ENCODE measurements at regions not wholly inside any gene's neighbourhood (a gene's known extent, or its start where the extent isn't known, plus 50 kb on each side); places are given as distances from the start of the nearest gene placed in this dataset.

- Histone ChIP-seq H3K36me3 (replicated peaks; ENCODE audit: insufficient read depth, low read depth) (no peaks in the 10 kb centered on the region), H3K79me2 (no peaks in the 10 kb centered on the region), H3K4me2 (no peak overlapping the region), H3K9me3 (ENCODE audit: low read depth) (no peaks in the 10 kb centered on the region), H4K20me1 (ENCODE audit: insufficient read depth, poor library complexity, severe bottlenecking) (no peaks in the 10 kb centered on the region), H3K27me3 (no peaks in the 10 kb centered on the region), H3K4me3 (no peak overlapping the region), H3K9me2 (replicated peaks; ENCODE audit: insufficient read depth) (no peaks in the 10 kb centered on the region), H3K27ac (no peak overlapping the region), H3K4me1 (ENCODE audit: insufficient read depth) (no peaks in the 10 kb centered on the region), H2AFZ (no peak overlapping the region)
- WGBS (ENCODE audit: low lambda C conversion rate, missing lambda C conversion rate), result 72% methylated on average over 7 of the region's 7 CpGs
- TF ChIP-seq, protein P1, sequence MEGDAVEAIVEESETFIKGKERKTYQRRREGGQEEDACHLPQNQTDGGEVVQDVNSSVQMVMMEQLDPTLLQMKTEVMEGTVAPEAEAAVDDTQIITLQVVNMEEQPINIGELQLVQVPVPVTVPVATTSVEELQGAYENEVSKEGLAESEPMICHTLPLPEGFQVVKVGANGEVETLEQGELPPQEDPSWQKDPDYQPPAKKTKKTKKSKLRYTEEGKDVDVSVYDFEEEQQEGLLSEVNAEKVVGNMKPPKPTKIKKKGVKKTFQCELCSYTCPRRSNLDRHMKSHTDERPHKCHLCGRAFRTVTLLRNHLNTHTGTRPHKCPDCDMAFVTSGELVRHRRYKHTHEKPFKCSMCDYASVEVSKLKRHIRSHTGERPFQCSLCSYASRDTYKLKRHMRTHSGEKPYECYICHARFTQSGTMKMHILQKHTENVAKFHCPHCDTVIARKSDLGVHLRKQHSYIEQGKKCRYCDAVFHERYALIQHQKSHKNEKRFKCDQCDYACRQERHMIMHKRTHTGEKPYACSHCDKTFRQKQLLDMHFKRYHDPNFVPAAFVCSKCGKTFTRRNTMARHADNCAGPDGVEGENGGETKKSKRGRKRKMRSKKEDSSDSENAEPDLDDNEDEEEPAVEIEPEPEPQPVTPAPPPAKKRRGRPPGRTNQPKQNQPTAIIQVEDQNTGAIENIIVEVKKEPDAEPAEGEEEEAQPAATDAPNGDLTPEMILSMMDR (IDR thresholded peaks at IDR 0.05; ENCODE audit: poor library complexity), result no peak
- TF ChIP-seq EZH2 (IDR thresholded peaks at IDR 0.05; ENCODE audit: borderline replicate concordance) (no peak), EZH2phosphoT487 (IDR thresholded peaks at IDR 0.05; ENCODE audit: low read depth, severe bottlenecking, unreplicated experiment) (no peak)
- DNase-seq (ENCODE audit: low spot score), result no peak
Measured at GRCh38 chr12:13817131-13817530, 164.3 kb downstream of the GRIN2B start.

DNA sequence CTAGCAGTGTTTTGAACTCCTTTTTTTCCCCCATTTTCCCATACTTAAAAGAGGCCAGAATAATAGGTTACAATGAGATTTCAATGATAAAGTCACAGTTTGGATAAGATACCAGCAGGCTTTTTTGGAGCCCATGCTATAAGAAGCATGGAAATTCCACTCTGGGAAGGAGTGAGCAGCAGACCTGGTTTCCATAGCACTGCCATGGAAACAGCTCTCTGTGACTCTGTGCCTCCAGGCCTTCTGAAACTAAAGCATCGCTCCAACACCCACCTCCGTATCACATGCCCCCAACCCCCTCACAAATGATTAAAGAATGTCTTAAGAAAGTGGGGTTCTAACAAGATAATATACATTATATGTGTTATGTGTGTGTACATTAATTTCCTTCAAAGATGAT, 165.0 kb downstream of the GRIN2B start:
- H3K9me3 ChIP-seq (ENCODE audit: low read depth), result no peaks in the 10 kb centered on the region
- 67% methylated on average over 2 of the region's 2 CpGs for WGBS (ENCODE audit: low lambda C conversion rate, missing lambda C conversion rate)
- H3K9me2 ChIP-seq (replicated peaks; ENCODE audit: insufficient read depth), result no peaks in the 10 kb centered on the region
- H3K27me3 ChIP-seq, result no peaks in the 10 kb centered on the region
- no peaks in the 10 kb centered on the region for H3K36me3 ChIP-seq (replicated peaks; ENCODE audit: insufficient read depth, low read depth)
- DNase-seq (ENCODE audit: low spot score), result no peak
- H2AFZ ChIP-seq, result no peak overlapping the region
- H3K4me2 ChIP-seq, result no peak overlapping the region
- H4K20me1 ChIP-seq (ENCODE audit: insufficient read depth, poor library complexity, severe bottlenecking), result no peaks in the 10 kb centered on the region
- H3K79me2 ChIP-seq, result no peaks in the 10 kb centered on the region
- H3K4me1 ChIP-seq (ENCODE audit: insufficient read depth), result no peaks in the 10 kb centered on the region
- H3K27ac ChIP-seq, result no peak overlapping the region
- H3K4me3 ChIP-seq, result no peak overlapping the region
- TF ChIP-seq, protein P1 (IDR thresholded peaks at IDR 0.05; ENCODE audit: poor library complexity), result no peak
- TF ChIP-seq EZH2phosphoT487 (IDR thresholded peaks at IDR 0.05; ENCODE audit: low read depth, severe bottlenecking, unreplicated experiment) (no peak), EZH2 (IDR thresholded peaks at IDR 0.05; ENCODE audit: borderline replicate concordance) (no peak)

DNA sequence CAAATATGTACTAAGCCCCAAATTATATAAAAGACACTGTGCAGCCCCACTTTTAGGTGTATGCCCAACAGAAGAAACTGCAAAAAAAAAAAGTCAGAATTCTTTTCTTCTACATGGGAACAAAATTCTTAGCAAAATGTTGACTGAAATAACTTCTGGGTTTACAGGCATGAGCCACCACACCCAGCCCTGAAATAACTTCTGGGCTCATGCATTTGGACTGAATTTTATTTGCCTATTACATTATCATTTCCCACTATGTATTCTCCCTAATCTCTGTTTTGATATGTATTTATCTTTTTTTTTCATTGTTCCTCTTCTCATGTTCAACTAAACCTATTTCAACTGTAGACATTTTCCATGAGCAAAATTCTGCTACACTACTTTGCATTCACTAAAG, 169.2 kb downstream of the GRIN2B start:
- Histone ChIP-seq H3K27me3 (no peaks in the 10 kb centered on the region), H3K79me2 (no peaks in the 10 kb centered on the region), H2AFZ (no peak overlapping the region), H4K20me1 (ENCODE audit: insufficient read depth, poor library complexity, severe bottlenecking) (no peaks in the 10 kb centered on the region), H3K4me1 (ENCODE audit: insufficient read depth) (no peaks in the 10 kb centered on the region), H3K9me3 (ENCODE audit: low read depth) (no peaks in the 10 kb centered on the region), H3K36me3 (replicated peaks; ENCODE audit: insufficient read depth, low read depth) (no peaks in the 10 kb centered on the region), H3K9me2 (replicated peaks; ENCODE audit: insufficient read depth) (no peaks in the 10 kb centered on the region), H3K4me2 (no peak overlapping the region), H3K27ac (no peak overlapping the region), H3K4me3 (no peak overlapping the region)
- TF ChIP-seq EZH2 (IDR thresholded peaks at IDR 0.05; ENCODE audit: borderline replicate concordance) (no peak), EZH2phosphoT487 (IDR thresholded peaks at IDR 0.05; ENCODE audit: low read depth, severe bottlenecking, unreplicated experiment) (no peak)
- TF ChIP-seq, protein P1 (IDR thresholded peaks at IDR 0.05; ENCODE audit: poor library complexity), result no peak
- DNase-seq (ENCODE audit: low spot score), result no peak

GRCh38 chr12:13811061-13811460, 170.3 kb downstream of the GRIN2B start:
- H3K9me2 ChIP-seq (replicated peaks; ENCODE audit: insufficient read depth), result no peaks in the 10 kb centered on the region
- no peak overlapping the region for H3K4me2 ChIP-seq
- TF ChIP-seq EZH2 (IDR thresholded peaks at IDR 0.05; ENCODE audit: borderline replicate concordance) (no peak), EZH2phosphoT487 (IDR thresholded peaks at IDR 0.05; ENCODE audit: low read depth, severe bottlenecking, unreplicated experiment) (no peak)
- TF ChIP-seq, protein P1 (IDR thresholded peaks at IDR 0.05; ENCODE audit: poor library complexity), result no peak
- no peaks in the 10 kb centered on the region for H3K27me3 ChIP-seq
- no peaks in the 10 kb centered on the region for H4K20me1 ChIP-seq (ENCODE audit: insufficient read depth, poor library complexity, severe bottlenecking)
- no peak overlapping the region for H2AFZ ChIP-seq
- WGBS (ENCODE audit: low lambda C conversion rate, missing lambda C conversion rate), result 93% methylated on average over 3 of the region's 3 CpGs
- H3K36me3 ChIP-seq (replicated peaks; ENCODE audit: insufficient read depth, low read depth), result no peaks in the 10 kb centered on the region
- H3K9me3 ChIP-seq (ENCODE audit: low read depth), result no peaks in the 10 kb centered on the region
- H3K79me2 ChIP-seq, result no peaks in the 10 kb centered on the region
- H3K4me3 ChIP-seq, result no peak overlapping the region
- no peak for DNase-seq (ENCODE audit: low spot score)
- no peaks in the 10 kb centered on the region for H3K4me1 ChIP-seq (ENCODE audit: insufficient read depth)
- no peak overlapping the region for H3K27ac ChIP-seq
